ENCODE measurements at regions not wholly inside any gene's neighbourhood (a gene's known extent, or its start where the extent isn't known, plus 50 kb on each side); places are given as distances from the start of the nearest gene placed in this dataset.

GRCh38 chr4:148717988-148718387 lies 275.8 kb upstream of the NR3C2 start:
- no peak for ATAC-seq
- Histone ChIP-seq H3K4me1 (no peaks in the 10 kb centered on the region), H3K9me3 (no peaks in the 10 kb centered on the region), H3K27me3 (no peaks in the 10 kb centered on the region), H3K27ac (no peak overlapping the region), H3K36me3 (no peaks in the 10 kb centered on the region), H3K4me3 (no peak overlapping the region)
- TF ChIP-seq POLR2A (IDR thresholded peaks at IDR 0.05) (no peak), CTCF (IDR thresholded peaks at IDR 0.05 in 4 of 5, conservative IDR thresholded peaks at IDR 0.05 in 1 of 5) (no peak)
- in situ Hi-C loops (cut with MboI; ENCODE audit: low sequenced_read_pairs in 4 of 4) (no loop called here), intact Hi-C loops (cut with DNase I; ENCODE audit: low total_unique reads) (no loop called here)
- DNase-seq = no peak

- ATAC-seq (no peak), DNase-seq (no peak)
- H3K9me3 ChIP-seq = no peaks in the 10 kb centered on the region
- no peaks in the 10 kb centered on the region for H3K4me1 ChIP-seq
- no peaks in the 10 kb centered on the region for H3K27me3 ChIP-seq
- in situ Hi-C loops (cut with MboI; ENCODE audit: low sequenced_read_pairs in 4 of 4) = no loop called here
- H3K27ac ChIP-seq = no peak overlapping the region
- no peak overlapping the region for H3K4me3 ChIP-seq
- no peaks in the 10 kb centered on the region for H3K36me3 ChIP-seq
- intact Hi-C loops (cut with DNase I; ENCODE audit: low total_unique reads) = no loop called here
- no peak for TF ChIP-seq POLR2A (IDR thresholded peaks at IDR 0.05)
- no peak for TF ChIP-seq CTCF (IDR thresholded peaks at IDR 0.05 in 4 of 5, conservative IDR thresholded peaks at IDR 0.05 in 1 of 5)
These were observed 274.3 kb upstream of the NR3C2 start for GRCh38 chr4:148716431-148717052.

- Histone ChIP-seq H3K4me3 (no peak overlapping the region), H3K9me3 (no peaks in the 10 kb centered on the region), H3K36me3 (no peaks in the 10 kb centered on the region), H3K4me1 (no peaks in the 10 kb centered on the region), H3K27ac (no peak overlapping the region), H3K27me3 (no peaks in the 10 kb centered on the region)
- in situ Hi-C loops (cut with MboI; ENCODE audit: low sequenced_read_pairs in 4 of 4) (no loop called here), intact Hi-C loops (cut with DNase I; ENCODE audit: low total_unique reads) (no loop called here)
- no peak for DNase-seq
- no peak for ATAC-seq
- TF ChIP-seq POLR2A (IDR thresholded peaks at IDR 0.05) (no peak), CTCF (IDR thresholded peaks at IDR 0.05 in 4 of 5, conservative IDR thresholded peaks at IDR 0.05 in 1 of 5) (no peak)
These were observed 262.1 kb upstream of the NR3C2 start for GRCh38 chr4:148704291-148704690.

- no peaks in the 10 kb centered on the region for H3K27me3 ChIP-seq
- DNase-seq = no peak
- no peaks in the 10 kb centered on the region for H3K9me3 ChIP-seq
- no peak overlapping the region for H3K27ac ChIP-seq
- no peak overlapping the region for H3K4me3 ChIP-seq
- intact Hi-C loops (cut with DNase I; ENCODE audit: low total_unique reads) (no loop called here), in situ Hi-C loops (cut with MboI; ENCODE audit: low sequenced_read_pairs in 4 of 4) (no loop called here)
- H3K4me1 ChIP-seq = peaks cover 0 to 6% of the 10 kb centered on the region in 2 donors
- no peak for ATAC-seq
- no peaks in the 10 kb centered on the region for H3K36me3 ChIP-seq
- TF ChIP-seq POLR2A (IDR thresholded peaks at IDR 0.05) = no peak
- TF ChIP-seq CTCF (IDR thresholded peaks at IDR 0.05 in 4 of 5, conservative IDR thresholded peaks at IDR 0.05 in 1 of 5) = no peak
These were observed 252.5 kb upstream of the NR3C2 start for GRCh38 chr4:148694702-148695101.

All from gastrocnemius medialis (tissue), 4 donors.